Astrocyte (in vitro differentiated cells and primary cell): ENCODE measurements at regions not wholly inside any gene's neighbourhood (a gene's known extent, or its start where the extent isn't known, plus 50 kb on each side); places are given as distances from the start of the nearest gene placed in this dataset.
A peak's percentile ranks its signal among the peaks of the same experiment; 100 is the strongest.

Source experiments
- DNase-seq: peaks from one replicate; pipeline ENCODE4 v3.0.0-alpha.2; 2010; ENCODE audit warnings: low read depth
- FAIRE-seq: peaks from 2 replicates; lab custom pipeline; 2011; peaks lifted over from hg19 to GRCh38; lab: Jason Lieb, UNC
- H2AFZ ChIP-seq: 2 replicates; pipeline ENCODE4 v1.6.0; 2012; ENCODE audit warnings: low read depth, low read length, inconsistent platforms
- H3K27ac ChIP-seq: 2 replicates; pipeline ENCODE4 v1.5.1; 2011; ENCODE audit warnings: low read depth, low read length, inconsistent platforms
- H3K27me3 ChIP-seq: 2 replicates; pipeline ENCODE4 v1.6.0; 2011; ENCODE audit warnings: low read length, inconsistent platforms; ENCODE audit not compliant: insufficient read depth
- H3K36me3 ChIP-seq: 2 replicates; pipeline ENCODE4 v1.5.1; 2011; ENCODE audit warnings: low read length, inconsistent platforms; ENCODE audit not compliant: insufficient read depth
- H3K4me1 ChIP-seq: 2 replicates; pipeline ENCODE4 v1.5.1; 2011; ENCODE audit warnings: low read length, inconsistent platforms; ENCODE audit not compliant: insufficient read depth
- H3K4me2 ChIP-seq: 2 replicates; pipeline ENCODE4 v1.6.0; 2012; ENCODE audit warnings: low read length, inconsistent platforms
- H3K4me3 ChIP-seq: 2 replicates; pipeline ENCODE4 v1.5.1; 2011; ENCODE audit warnings: low read depth, mild to moderate bottlenecking, low read length, inconsistent platforms; ENCODE audit not compliant: insufficient read depth
- H3K79me2 ChIP-seq: 2 replicates; pipeline ENCODE4 v1.6.0; 2012; ENCODE audit warnings: mild to moderate bottlenecking, low read length, inconsistent platforms; ENCODE audit not compliant: insufficient read depth
- H3K9ac ChIP-seq: 2 replicates; pipeline ENCODE4 v1.6.0; 2012; ENCODE audit warnings: mild to moderate bottlenecking, low read length, inconsistent platforms
- H3K9me3 ChIP-seq: 2 replicates; pipeline ENCODE4 v1.5.1; 2012; ENCODE audit warnings: low read depth, mild to moderate bottlenecking, low read length, inconsistent platforms; ENCODE audit not compliant: insufficient read depth
- H4K20me1 ChIP-seq: 2 replicates; pipeline ENCODE4 v1.6.0; 2012; ENCODE audit warnings: low read length, inconsistent platforms; ENCODE audit not compliant: insufficient read depth
- H3K27ac Mint-ChIP-seq: one replicate; pipeline ENCODE4 v1.8.0; 2021; ENCODE audit warnings: mild to moderate bottlenecking, mixed read lengths; ENCODE audit not compliant: unreplicated experiment
- H3K27me3 Mint-ChIP-seq: one replicate; pipeline ENCODE4 v1.8.0; 2021; ENCODE audit warnings: low read depth, mixed read lengths; ENCODE audit not compliant: unreplicated experiment
- H3K36me3 Mint-ChIP-seq: one replicate; pipeline ENCODE4 v1.8.0; 2021; ENCODE audit warnings: low read depth, mixed read lengths; ENCODE audit not compliant: unreplicated experiment
- H3K4me1 Mint-ChIP-seq: one replicate; pipeline ENCODE4 v1.8.0; 2021; ENCODE audit warnings: low read depth, mixed read lengths; ENCODE audit not compliant: unreplicated experiment
- H3K4me3 Mint-ChIP-seq: one replicate; pipeline ENCODE4 v1.8.0; 2021; ENCODE audit warnings: mild to moderate bottlenecking, moderate library complexity, mixed read lengths; ENCODE audit not compliant: unreplicated experiment
- H3K9me3 Mint-ChIP-seq: one replicate; pipeline ENCODE4 v1.8.0; 2021; ENCODE audit warnings: mild to moderate bottlenecking, mixed read lengths; ENCODE audit not compliant: unreplicated experiment
- EZH2 ChIP-seq: IDR thresholded peaks from 2 replicates; pipeline ENCODE4 v1.6.1; 2012; ENCODE audit warnings: mild to moderate bottlenecking, low read length, inconsistent platforms; ENCODE audit not compliant: insufficient read depth
- TF ChIP-seq, protein P1 (sequence below): IDR thresholded peaks from 2 replicates; pipeline ENCODE4 v1.5.1; 2011; ENCODE audit warnings: low read depth, mild to moderate bottlenecking, inconsistent platforms, low read length, moderate library complexity; ENCODE audit not compliant: insufficient read depth

DNA sequence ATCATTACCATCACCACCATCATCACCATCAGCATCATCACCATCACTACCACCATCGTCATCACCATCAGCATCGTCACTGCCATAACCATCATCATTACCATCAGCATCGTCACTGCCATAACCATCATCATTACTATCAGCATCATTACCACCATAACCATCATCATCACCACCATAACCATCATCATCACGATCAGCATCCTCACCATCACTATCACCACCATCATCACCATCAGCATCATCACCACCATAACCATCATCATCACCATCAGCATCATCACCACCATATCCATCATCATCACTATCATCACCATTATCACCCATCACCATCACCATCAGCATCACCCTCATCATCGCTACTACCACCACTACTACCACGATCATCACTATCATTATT lies 493.9 kb upstream of the TBX3 start:
- no peaks in the 10 kb centered on the region for H4K20me1 ChIP-seq
- no peak for DNase-seq
- no peaks in the 10 kb centered on the region for H3K4me1 ChIP-seq
- no peak overlapping the region for H3K4me3 ChIP-seq
- H2AFZ ChIP-seq: no peak overlapping the region
- FAIRE-seq: no peak
- no peaks in the 10 kb centered on the region for H3K9me3 ChIP-seq
- H3K4me3 Mint-ChIP-seq: no peak overlapping the region
- no peak overlapping the region for H3K27ac Mint-ChIP-seq
- no peak for TF ChIP-seq EZH2
- TF ChIP-seq, protein P1, sequence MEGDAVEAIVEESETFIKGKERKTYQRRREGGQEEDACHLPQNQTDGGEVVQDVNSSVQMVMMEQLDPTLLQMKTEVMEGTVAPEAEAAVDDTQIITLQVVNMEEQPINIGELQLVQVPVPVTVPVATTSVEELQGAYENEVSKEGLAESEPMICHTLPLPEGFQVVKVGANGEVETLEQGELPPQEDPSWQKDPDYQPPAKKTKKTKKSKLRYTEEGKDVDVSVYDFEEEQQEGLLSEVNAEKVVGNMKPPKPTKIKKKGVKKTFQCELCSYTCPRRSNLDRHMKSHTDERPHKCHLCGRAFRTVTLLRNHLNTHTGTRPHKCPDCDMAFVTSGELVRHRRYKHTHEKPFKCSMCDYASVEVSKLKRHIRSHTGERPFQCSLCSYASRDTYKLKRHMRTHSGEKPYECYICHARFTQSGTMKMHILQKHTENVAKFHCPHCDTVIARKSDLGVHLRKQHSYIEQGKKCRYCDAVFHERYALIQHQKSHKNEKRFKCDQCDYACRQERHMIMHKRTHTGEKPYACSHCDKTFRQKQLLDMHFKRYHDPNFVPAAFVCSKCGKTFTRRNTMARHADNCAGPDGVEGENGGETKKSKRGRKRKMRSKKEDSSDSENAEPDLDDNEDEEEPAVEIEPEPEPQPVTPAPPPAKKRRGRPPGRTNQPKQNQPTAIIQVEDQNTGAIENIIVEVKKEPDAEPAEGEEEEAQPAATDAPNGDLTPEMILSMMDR: no peak
- H3K79me2 ChIP-seq: no peaks in the 10 kb centered on the region
- H3K27ac ChIP-seq: no peak overlapping the region
- H3K9me3 Mint-ChIP-seq: no peaks in the 10 kb centered on the region
- no peaks in the 10 kb centered on the region for H3K36me3 Mint-ChIP-seq
- no peak overlapping the region for H3K9ac ChIP-seq
- no peaks in the 10 kb centered on the region for H3K36me3 ChIP-seq
- H3K27me3 ChIP-seq: no peaks in the 10 kb centered on the region
- H3K4me1 Mint-ChIP-seq: no peaks in the 10 kb centered on the region
- no peak overlapping the region for H3K4me2 ChIP-seq
- H3K27me3 Mint-ChIP-seq: peaks cover 25% of the 10 kb centered on the region

DNA sequence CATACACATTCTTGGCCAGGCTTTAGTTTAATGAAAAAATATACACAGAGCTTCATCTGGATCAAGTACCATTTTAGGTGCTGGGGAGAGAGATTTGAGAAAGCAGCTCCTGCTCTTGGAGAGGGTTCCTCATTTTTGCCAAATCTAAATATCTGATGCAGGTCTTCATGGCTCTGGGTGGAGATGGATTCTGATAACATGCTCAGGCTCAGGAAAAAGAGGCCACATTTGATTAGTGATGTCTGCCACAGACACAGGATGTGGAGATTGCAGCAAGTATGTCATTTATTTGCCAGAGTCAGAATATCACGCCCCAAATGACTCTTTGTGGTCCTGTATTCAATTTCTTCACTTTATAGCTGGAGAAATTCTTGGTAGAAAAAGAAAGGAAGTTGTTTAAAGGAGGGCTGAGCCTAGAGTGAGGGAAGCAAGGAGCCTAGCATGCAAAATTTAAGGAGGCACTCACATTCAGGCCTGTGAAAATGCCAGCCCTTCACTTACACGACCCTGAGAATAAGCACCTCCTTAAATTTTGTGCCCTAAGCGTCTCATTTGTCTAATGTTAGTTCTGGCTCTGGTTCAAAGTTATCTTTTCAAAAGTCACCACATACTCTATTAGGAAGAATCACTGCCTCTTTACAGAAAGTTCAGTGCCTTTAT lies 492.9 kb upstream of the TBX3 start:
- no peaks in the 10 kb centered on the region for H3K4me1 Mint-ChIP-seq
- Histone ChIP-seq H4K20me1 (no peaks in the 10 kb centered on the region), H3K36me3 (no peaks in the 10 kb centered on the region), H3K27me3 (no peaks in the 10 kb centered on the region), H3K79me2 (no peaks in the 10 kb centered on the region), H3K9ac (no peak overlapping the region), H3K27ac (no peak overlapping the region), H3K9me3 (no peaks in the 10 kb centered on the region), H3K4me2 (no peak overlapping the region), H2AFZ (no peak overlapping the region), H3K4me1 (no peaks in the 10 kb centered on the region), H3K4me3 (no peak overlapping the region)
- DNase-seq (peak; percentile 41), FAIRE-seq (no peak)
- no peak overlapping the region for H3K27ac Mint-ChIP-seq
- H3K4me3 Mint-ChIP-seq: no peak overlapping the region
- peaks cover 29% of the 10 kb centered on the region for H3K27me3 Mint-ChIP-seq
- no peaks in the 10 kb centered on the region for H3K36me3 Mint-ChIP-seq
- TF ChIP-seq, protein P1: no peak
- TF ChIP-seq EZH2: no peak
- H3K9me3 Mint-ChIP-seq: no peaks in the 10 kb centered on the region

DNA sequence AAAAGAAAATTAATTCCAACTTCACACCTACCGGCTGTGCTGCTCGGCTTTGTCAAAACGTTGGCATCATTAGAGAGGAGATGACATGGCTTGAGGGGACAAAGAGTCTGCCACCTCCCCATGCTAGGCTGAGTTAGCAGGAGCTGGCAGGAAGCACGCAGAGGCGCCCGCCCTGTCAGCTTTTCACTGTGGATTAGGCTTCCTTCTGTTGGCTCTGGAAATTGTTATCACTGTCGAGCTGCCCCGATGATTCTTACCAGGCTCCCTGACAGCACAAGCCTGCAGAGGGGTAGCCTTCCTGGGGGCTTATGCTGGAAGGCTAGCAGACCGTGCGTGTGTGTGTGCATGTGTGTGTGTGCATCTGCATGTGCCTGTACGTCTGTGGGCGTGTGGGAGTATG lies 490.9 kb upstream of the TBX3 start:
- Histone ChIP-seq H3K36me3 (no peaks in the 10 kb centered on the region), H3K4me2 (no peak overlapping the region), H3K4me3 (no peak overlapping the region), H3K79me2 (no peaks in the 10 kb centered on the region), H3K27ac (no peak overlapping the region), H2AFZ (no peak overlapping the region), H4K20me1 (no peaks in the 10 kb centered on the region), H3K27me3 (no peaks in the 10 kb centered on the region), H3K4me1 (no peaks in the 10 kb centered on the region), H3K9me3 (no peaks in the 10 kb centered on the region), H3K9ac (no peak overlapping the region)
- Mint-ChIP-seq H3K27ac (no peak overlapping the region), H3K27me3 (peaks cover 30% of the 10 kb centered on the region), H3K36me3 (no peaks in the 10 kb centered on the region), H3K9me3 (peaks cover 3% of the 10 kb centered on the region), H3K4me3 (no peak overlapping the region), H3K4me1 (no peaks in the 10 kb centered on the region)
- FAIRE-seq (no peak), DNase-seq (no peak)
- TF ChIP-seq, protein P1: no peak
- TF ChIP-seq EZH2: no peak
